Thymus (tissue), 11 donors: ENCODE measurements at regions not wholly inside any gene's neighbourhood (a gene's known extent, or its start where the extent isn't known, plus 50 kb on each side); places are given as distances from the start of the nearest gene placed in this dataset.

ENCODE experiments used
- DNase-seq, 9 donors: peaks; one replicate each; pipeline ENCODE4 v3.0.0-alpha.2; 2013; ENCODE audit warnings: low spot score in 9 of 9, low read depth in 6 of 9, missing footprints in 1 of 9
- H3K27ac ChIP-seq, 2 donors: one replicate each; pipeline ENCODE4 v1.5.1; 2013; ENCODE audit warnings: control low read depth in 1 of 2, low read depth in 1 of 2, low read length in 1 of 2, mild to moderate bottlenecking in 1 of 2, moderate library complexity in 1 of 2
- H3K27me3 ChIP-seq, 2 donors: one replicate each; pipeline ENCODE4 v1.5.1; 2013; ENCODE audit warnings: low read length in 1 of 2; ENCODE audit not compliant: control insufficient read depth in 2 of 2, insufficient read depth in 1 of 2
- H3K36me3 ChIP-seq, 2 donors: one replicate each; pipeline ENCODE4 v1.5.1; 2013; ENCODE audit warnings: low read length in 1 of 2, mild to moderate bottlenecking in 1 of 2, moderate library complexity in 1 of 2; ENCODE audit not compliant: control insufficient read depth in 2 of 2, insufficient read depth in 2 of 2
- H3K4me1 ChIP-seq, 2 donors: one replicate each; pipeline ENCODE4 v1.5.1; 2013; ENCODE audit warnings: low read length in 2 of 2; ENCODE audit not compliant: control insufficient read depth in 2 of 2, insufficient read depth in 2 of 2
- H3K4me3 ChIP-seq, 2 donors: one replicate each; pipeline ENCODE4 v1.5.1; 2013; ENCODE audit warnings: low read length in 2 of 2, control low read depth in 1 of 2, mild to moderate bottlenecking in 1 of 2
- H3K9me3 ChIP-seq, 2 donors: one replicate each; pipeline ENCODE4 v1.5.1; 2013; ENCODE audit warnings: low read length in 1 of 2, mild to moderate bottlenecking in 1 of 2; ENCODE audit not compliant: control insufficient read depth in 2 of 2, insufficient read depth in 1 of 2
- WGBS: extraction: QIAGEN DNeasy Blood & Tissue Kit; methylation state at CpG from one replicate; pipeline ENCODE4 v1.1.7; 2013; 5-methylcytosine and 5-hydroxymethylcytosine counted together
- donor health status: healthy.

GRCh38 chr3:135757421-135757820 lies 208.1 kb upstream of the PPP2R3A start:
- DNase-seq, result no peak
- H3K36me3 ChIP-seq, result no peaks in the 10 kb centered on the region
- no peaks in the 10 kb centered on the region for H3K9me3 ChIP-seq
- no peak overlapping the region for H3K4me3 ChIP-seq
- WGBS, result 94% methylated on average over 4 of the region's 4 CpGs
- no peak overlapping the region for H3K27ac ChIP-seq
- no peaks in the 10 kb centered on the region for H3K27me3 ChIP-seq
- no peaks in the 10 kb centered on the region for H3K4me1 ChIP-seq

DNA sequence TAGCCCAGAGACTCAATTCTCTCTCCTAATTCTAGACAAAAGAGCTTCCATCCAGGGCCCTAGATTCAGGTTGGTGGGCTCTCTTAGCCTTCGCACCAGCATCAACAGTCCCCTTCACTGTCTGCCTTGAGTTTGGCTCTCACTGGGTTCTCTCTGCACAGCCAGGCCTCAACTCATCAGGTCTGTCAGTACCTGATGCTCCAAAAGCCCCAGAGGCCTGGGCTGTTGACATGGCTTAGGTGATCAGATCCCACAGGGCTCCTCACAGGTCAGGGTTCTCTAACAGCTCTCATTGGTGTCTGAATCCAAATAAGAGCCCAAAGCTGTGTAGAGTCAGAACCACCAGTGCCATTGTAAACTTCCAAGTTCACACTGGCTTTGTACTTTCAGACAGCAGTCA lies 206.6 kb upstream of the PPP2R3A start:
- Histone ChIP-seq H3K27me3 (no peaks in the 10 kb centered on the region), H3K4me3 (no peak overlapping the region), H3K9me3 (no peaks in the 10 kb centered on the region), H3K4me1 (no peaks in the 10 kb centered on the region), H3K27ac (no peak overlapping the region), H3K36me3 (no peaks in the 10 kb centered on the region)
- no peak for DNase-seq
- 100% methylated on average over 1 of the region's 1 CpG for WGBS

- Histone ChIP-seq H3K4me1 (no peaks in the 10 kb centered on the region), H3K4me3 (no peak overlapping the region), H3K27ac (no peak overlapping the region), H3K9me3 (no peaks in the 10 kb centered on the region), H3K36me3 (no peaks in the 10 kb centered on the region), H3K27me3 (no peaks in the 10 kb centered on the region)
- DNase-seq, result no peak
- WGBS, result 96% methylated on average over 3 of the region's 3 CpGs
Measured at GRCh38 chr3:135759651-135760050, 205.9 kb upstream of the PPP2R3A start.

GRCh38 chr3:135760581-135760980 lies 204.9 kb upstream of the PPP2R3A start:
- Histone ChIP-seq H3K27me3 (no peaks in the 10 kb centered on the region), H3K4me3 (no peak overlapping the region), H3K27ac (no peak overlapping the region), H3K36me3 (no peaks in the 10 kb centered on the region), H3K4me1 (no peaks in the 10 kb centered on the region), H3K9me3 (no peaks in the 10 kb centered on the region)
- DNase-seq, result no peak
- WGBS, result 93% methylated on average over 3 of the region's 3 CpGs

- Histone ChIP-seq H3K4me1 (no peaks in the 10 kb centered on the region), H3K27ac (no peak overlapping the region), H3K27me3 (no peaks in the 10 kb centered on the region), H3K9me3 (no peaks in the 10 kb centered on the region), H3K4me3 (no peak overlapping the region), H3K36me3 (no peaks in the 10 kb centered on the region)
- no peak for DNase-seq
- 41% methylated on average over 4 of the region's 4 CpGs for WGBS
Measured at GRCh38 chr3:135762188-135762856, 203.2 kb upstream of the PPP2R3A start.

GRCh38 chr3:135766115-135766514 lies 199.4 kb upstream of the PPP2R3A start:
- WGBS, result 82% methylated on average over 2 of the region's 2 CpGs
- Histone ChIP-seq H3K36me3 (no peaks in the 10 kb centered on the region), H3K9me3 (no peaks in the 10 kb centered on the region), H3K4me1 (no peaks in the 10 kb centered on the region), H3K27ac (no peak overlapping the region), H3K4me3 (no peak overlapping the region), H3K27me3 (no peaks in the 10 kb centered on the region)
- no peak for DNase-seq

DNA sequence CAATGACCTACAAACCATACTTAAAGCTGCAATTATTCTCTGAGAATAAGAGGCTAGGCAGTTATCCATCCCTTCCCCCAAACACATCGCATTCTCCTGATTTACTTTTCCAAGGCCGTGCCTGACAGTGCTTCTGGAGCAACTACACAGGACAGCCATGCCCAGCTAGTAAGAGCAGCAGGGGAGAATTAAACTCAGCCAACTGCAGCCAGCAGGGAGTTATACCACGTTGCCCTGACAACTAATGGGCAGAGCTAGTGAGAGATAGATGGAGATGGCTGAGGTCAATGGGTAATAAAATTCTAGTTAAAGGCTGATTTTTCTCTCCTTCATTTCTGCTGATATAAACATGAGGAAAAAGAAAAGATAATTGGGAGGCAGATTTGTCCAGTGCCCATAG lies 193.8 kb upstream of the PPP2R3A start:
- Histone ChIP-seq H3K27me3 (no peaks in the 10 kb centered on the region), H3K4me3 (no peak overlapping the region), H3K9me3 (no peaks in the 10 kb centered on the region), H3K4me1 (no peaks in the 10 kb centered on the region), H3K27ac (no peak overlapping the region), H3K36me3 (no peaks in the 10 kb centered on the region)
- 69% methylated on average over 3 of the region's 3 CpGs for WGBS
- DNase-seq, result no peak

DNA sequence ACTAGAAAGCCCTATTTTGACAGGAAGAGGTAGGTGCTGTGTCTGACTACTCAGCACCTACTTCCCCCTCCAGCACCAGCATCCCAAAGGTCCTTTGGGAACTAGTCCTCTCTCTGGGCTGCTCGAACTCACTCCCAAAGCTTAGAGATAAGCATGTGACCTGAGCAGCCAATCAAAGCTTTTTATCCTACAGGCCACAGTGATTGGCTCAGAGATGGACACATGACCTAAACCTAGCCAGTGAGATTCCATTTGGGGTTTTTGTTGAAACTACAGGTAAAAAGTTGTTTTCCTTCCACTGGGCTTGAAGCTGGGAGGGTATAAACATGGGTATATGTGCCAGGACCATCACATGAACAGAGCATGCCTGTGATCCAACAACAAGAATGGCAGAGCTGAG lies 186.5 kb upstream of the PPP2R3A start:
- DNase-seq, result no peak
- no peaks in the 10 kb centered on the region for H3K27me3 ChIP-seq
- no peaks in the 10 kb centered on the region for H3K9me3 ChIP-seq
- H3K4me3 ChIP-seq, result no peak overlapping the region
- WGBS, result 93% methylated on average over 1 of the region's 1 CpG
- H3K4me1 ChIP-seq, result no peaks in the 10 kb centered on the region
- no peak overlapping the region for H3K27ac ChIP-seq
- no peaks in the 10 kb centered on the region for H3K36me3 ChIP-seq

DNA sequence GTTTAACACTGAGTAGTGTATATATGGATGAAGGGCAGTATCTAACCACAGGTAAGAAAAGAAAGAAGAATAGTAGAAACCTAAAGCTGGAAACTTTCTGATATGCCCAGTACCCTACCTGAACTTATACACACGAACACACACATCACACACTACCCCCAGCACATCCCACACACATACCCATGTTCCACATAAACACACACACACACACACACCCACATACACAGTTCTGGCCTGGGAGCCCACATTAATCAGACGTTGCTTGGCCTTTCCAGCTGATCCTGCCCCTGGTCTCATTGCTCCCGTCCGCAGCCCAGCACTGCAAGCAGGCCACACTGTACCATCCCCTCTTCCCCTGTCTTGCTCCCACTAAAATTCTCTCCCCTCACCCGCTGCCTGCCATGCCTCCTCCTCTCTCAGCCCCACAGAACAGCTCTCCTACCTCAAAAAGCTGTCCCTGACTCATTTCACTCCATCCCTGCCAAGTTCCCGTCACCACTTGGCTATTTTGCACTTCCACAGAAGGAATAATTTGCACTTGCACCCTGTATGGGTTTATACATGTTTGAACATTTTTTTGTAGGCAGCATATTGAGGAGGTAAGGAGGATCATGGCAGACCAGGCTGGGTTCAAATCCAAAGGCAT lies 185.8 kb upstream of the PPP2R3A start:
- 83% methylated on average over 6 of the region's 6 CpGs for WGBS
- no peak for DNase-seq
- H3K27me3 ChIP-seq, result no peaks in the 10 kb centered on the region
- no peak overlapping the region for H3K27ac ChIP-seq
- no peak overlapping the region for H3K4me3 ChIP-seq
- H3K36me3 ChIP-seq, result no peaks in the 10 kb centered on the region
- H3K4me1 ChIP-seq, result no peaks in the 10 kb centered on the region
- no peaks in the 10 kb centered on the region for H3K9me3 ChIP-seq
